Naive B cell (primary cell): ENCODE measurements at regions not wholly inside any gene's neighbourhood (a gene's known extent, or its start where the extent isn't known, plus 50 kb on each side); places are given as distances from the start of the nearest gene placed in this dataset.

Experiments
- ATAC-seq, 2 donors: fragments of 150-1000 bp; cut with Tn5 transposase; 2 replicates each; pipeline ENCODE4 v1.10.0; 2021; ENCODE audit warnings: low read depth in 2 of 2, mild to moderate bottlenecking in 2 of 2, moderate library complexity in 2 of 2
- DNase-seq: peaks from one replicate; pipeline ENCODE4 v3.0.0; 2022
- H3K27ac Mint-ChIP-seq, 6 donors: one replicate each; pipeline ENCODE4 v1.8.0; 2020 to 2022; ENCODE audit warnings: mild to moderate bottlenecking in 6 of 6, mixed read lengths in 6 of 6, moderate library complexity in 5 of 6, inconsistent platforms in 2 of 6
- H3K27me3 Mint-ChIP-seq, 3 donors: one replicate each; pipeline ENCODE4 v1.8.0; 2021 to 2022; ENCODE audit warnings: mixed read lengths in 3 of 3, mild to moderate bottlenecking in 1 of 3
- H3K36me3 Mint-ChIP-seq, 2 donors: one replicate each; pipeline ENCODE4 v1.8.0; 2020 to 2022; ENCODE audit warnings: mixed read lengths in 2 of 2, inconsistent platforms in 1 of 2, mild to moderate bottlenecking in 1 of 2
- H3K4me1 Mint-ChIP-seq, 3 donors: one replicate each; pipeline ENCODE4 v1.8.0; 2020 to 2022; ENCODE audit warnings: mixed read lengths in 3 of 3, inconsistent platforms in 1 of 3, mild to moderate bottlenecking in 1 of 3, moderate library complexity in 1 of 3
- H3K4me3 Mint-ChIP-seq, 8 donors: one replicate each; pipeline ENCODE4 v1.8.0; 2020 to 2022; ENCODE audit warnings: mild to moderate bottlenecking in 8 of 8, mixed read lengths in 8 of 8, moderate library complexity in 8 of 8, inconsistent platforms in 2 of 8
- H3K9me3 Mint-ChIP-seq, 7 donors: one replicate each; pipeline ENCODE4 v1.8.0; 2020 to 2022; ENCODE audit warnings: mixed read lengths in 7 of 7, mild to moderate bottlenecking in 5 of 7, inconsistent platforms in 2 of 7, moderate library complexity in 1 of 7

DNA sequence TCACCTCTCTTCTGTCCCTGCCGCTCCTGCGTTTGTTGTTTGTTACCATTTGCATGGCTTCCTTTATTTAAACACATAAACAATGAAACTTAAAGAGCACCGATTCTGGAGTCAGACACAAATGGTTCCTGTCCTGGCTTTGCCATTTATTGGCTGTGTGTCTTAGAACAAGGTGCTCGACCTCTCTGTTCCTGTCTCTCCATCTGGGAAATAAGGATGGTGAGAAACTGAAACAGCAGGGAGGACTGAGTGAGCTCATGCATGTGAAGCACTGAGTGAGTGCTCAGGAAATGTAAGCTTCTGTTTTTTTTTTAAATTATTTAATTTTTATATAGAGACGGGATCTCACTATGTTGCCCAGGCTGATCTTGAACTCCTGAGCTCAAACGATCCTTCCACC, 148.2 kb upstream of the WNT4 start:
- H3K4me3 Mint-ChIP-seq: no peak overlapping the region
- no peak for DNase-seq
- peaks cover 0 to 15% (median 6%) of the 10 kb centered on the region in 7 donors for H3K9me3 Mint-ChIP-seq
- H3K36me3 Mint-ChIP-seq: peaks cover 0 to 8% of the 10 kb centered on the region in 2 donors
- H3K4me1 Mint-ChIP-seq: no peaks in the 10 kb centered on the region
- H3K27me3 Mint-ChIP-seq: peaks cover 21 to 47% (median 47%) of the 10 kb centered on the region in 3 donors
- no peak overlapping the region for H3K27ac Mint-ChIP-seq
- ATAC-seq: no peak

- Mint-ChIP-seq H3K4me3 (no peak overlapping the region), H3K36me3 (peaks cover 0 to 8% of the 10 kb centered on the region in 2 donors), H3K9me3 (peaks cover 0 to 15% (median 6%) of the 10 kb centered on the region in 7 donors), H3K4me1 (no peaks in the 10 kb centered on the region), H3K27me3 (peaks cover 25 to 52% (median 51%) of the 10 kb centered on the region in 3 donors), H3K27ac (no peak overlapping the region)
- DNase-seq (no peak), ATAC-seq (no peak)
These were observed 148.6 kb upstream of the WNT4 start for GRCh38 chr1:22291494-22291893.

DNA sequence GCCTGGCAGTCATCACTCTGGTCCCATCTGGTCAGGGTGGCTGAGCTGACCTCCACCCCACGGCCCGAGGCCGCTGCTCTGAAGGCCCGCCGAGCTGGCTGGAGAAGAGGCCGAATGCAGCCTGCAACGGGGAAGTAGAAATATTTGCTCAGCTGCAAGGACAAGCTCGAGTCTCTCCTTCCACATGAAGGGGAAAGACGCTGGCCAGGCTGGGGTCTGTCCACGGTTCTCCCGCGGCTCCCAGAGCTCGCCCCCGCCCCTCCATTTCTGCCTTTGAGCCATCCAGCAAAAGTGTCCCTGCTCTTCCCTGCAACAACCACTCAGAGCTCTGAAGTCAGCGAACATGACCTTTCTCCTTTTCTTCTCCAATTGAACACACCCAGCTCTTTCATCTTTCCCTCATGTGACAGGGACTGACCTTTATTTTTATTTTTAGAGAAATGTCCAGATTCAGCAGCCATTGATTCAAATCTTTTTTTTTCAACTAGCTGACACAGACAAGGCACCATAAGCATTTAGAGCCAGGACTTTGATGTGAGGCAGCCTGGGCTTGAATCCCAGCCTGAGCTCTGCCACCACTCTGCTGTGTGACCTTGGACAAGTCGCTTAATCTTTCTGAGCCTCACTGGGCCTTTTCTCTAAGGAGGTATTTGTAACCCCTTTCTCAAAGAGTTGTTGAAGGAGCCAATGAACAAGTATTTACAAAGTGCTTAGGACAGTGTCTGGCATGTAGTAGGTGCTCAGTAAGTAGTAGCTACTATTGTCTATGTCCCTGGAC, 149.3 kb upstream of the WNT4 start:
- peaks cover 0 to 8% of the 10 kb centered on the region in 2 donors for H3K36me3 Mint-ChIP-seq
- H3K27ac Mint-ChIP-seq: no peak overlapping the region
- DNase-seq (no peak), ATAC-seq (no peak)
- H3K9me3 Mint-ChIP-seq: peaks cover 0 to 15% (median 6%) of the 10 kb centered on the region in 7 donors
- peaks cover 28 to 57% (median 56%) of the 10 kb centered on the region in 3 donors for H3K27me3 Mint-ChIP-seq
- no peaks in the 10 kb centered on the region for H3K4me1 Mint-ChIP-seq
- H3K4me3 Mint-ChIP-seq: no peak overlapping the region

GRCh38 chr1:22295396-22295795, 152.5 kb upstream of the WNT4 start:
- no peak overlapping the region for H3K4me3 Mint-ChIP-seq
- peaks cover 42 to 78% (median 71%) of the 10 kb centered on the region in 3 donors for H3K27me3 Mint-ChIP-seq
- DNase-seq (no peak), ATAC-seq (no peak)
- H3K36me3 Mint-ChIP-seq: peaks cover 0 to 8% of the 10 kb centered on the region in 2 donors
- no peak overlapping the region for H3K27ac Mint-ChIP-seq
- no peaks in the 10 kb centered on the region for H3K4me1 Mint-ChIP-seq
- H3K9me3 Mint-ChIP-seq: peaks cover 0 to 19% (median 7%) of the 10 kb centered on the region in 7 donors

GRCh38 chr1:22295856-22296255, 153.0 kb upstream of the WNT4 start:
- Mint-ChIP-seq H3K4me3 (peak overlapping the region in 1 of 8 donors; percentile 47), H3K27me3 (peaks cover 44 to 82% (median 76%) of the 10 kb centered on the region in 3 donors), H3K9me3 (peaks cover 0 to 21% (median 11%) of the 10 kb centered on the region in 7 donors), H3K27ac (no peak overlapping the region), H3K4me1 (no peaks in the 10 kb centered on the region), H3K36me3 (peaks cover 0 to 8% of the 10 kb centered on the region in 2 donors)
- DNase-seq (no peak), ATAC-seq (no peak)

DNA sequence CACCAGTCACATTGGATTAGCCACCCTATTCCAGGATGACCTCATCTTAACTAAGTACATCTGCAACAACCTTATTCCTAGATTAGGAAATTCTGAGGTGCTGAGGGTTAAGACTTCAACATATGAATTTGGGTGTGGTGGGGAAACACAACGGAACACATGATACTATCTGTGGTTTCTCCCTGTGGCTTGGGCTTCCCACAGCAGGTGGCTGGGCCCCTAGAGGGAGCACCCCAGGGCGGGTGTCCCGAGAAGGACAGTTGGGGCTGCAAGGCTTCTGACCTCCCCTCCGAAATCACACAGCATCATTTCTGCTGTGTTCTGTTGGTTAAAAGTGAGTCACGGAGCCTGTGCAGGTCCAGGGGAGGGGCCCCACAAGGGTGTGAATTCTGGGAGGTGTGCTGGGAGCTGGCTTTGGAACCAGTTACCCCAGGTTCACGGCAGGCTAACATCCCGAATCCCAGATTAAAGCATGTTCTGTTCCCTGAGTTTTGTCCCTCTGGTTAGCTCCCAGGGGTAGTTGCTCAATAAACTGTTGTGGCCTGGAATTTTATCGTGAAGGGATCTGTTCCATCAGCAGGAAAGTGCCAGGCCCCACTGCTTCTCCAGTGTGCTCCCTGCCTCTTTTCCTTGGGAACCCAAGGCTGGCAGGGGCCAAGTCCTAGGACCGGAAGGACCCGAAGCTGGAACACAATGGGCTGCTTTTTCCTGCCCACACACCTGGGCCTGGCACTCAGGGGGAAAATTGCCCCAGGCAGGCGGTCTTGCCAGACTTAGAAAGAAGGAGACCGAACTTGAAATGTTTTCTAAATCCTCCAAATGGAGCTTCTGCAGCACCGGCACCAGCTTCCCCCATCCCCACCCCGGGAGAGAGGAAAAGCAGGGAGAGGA, 154.0 kb upstream of the WNT4 start:
- ATAC-seq (no peak), DNase-seq (no peak)
- Mint-ChIP-seq H3K9me3 (peaks cover 0 to 25% (median 14%) of the 10 kb centered on the region in 7 donors), H3K4me1 (no peaks in the 10 kb centered on the region), H3K4me3 (no peak overlapping the region), H3K27ac (no peak overlapping the region), H3K27me3 (peaks cover 46 to 81% (median 76%) of the 10 kb centered on the region in 3 donors), H3K36me3 (peaks cover 0 to 8% of the 10 kb centered on the region in 2 donors)

DNA sequence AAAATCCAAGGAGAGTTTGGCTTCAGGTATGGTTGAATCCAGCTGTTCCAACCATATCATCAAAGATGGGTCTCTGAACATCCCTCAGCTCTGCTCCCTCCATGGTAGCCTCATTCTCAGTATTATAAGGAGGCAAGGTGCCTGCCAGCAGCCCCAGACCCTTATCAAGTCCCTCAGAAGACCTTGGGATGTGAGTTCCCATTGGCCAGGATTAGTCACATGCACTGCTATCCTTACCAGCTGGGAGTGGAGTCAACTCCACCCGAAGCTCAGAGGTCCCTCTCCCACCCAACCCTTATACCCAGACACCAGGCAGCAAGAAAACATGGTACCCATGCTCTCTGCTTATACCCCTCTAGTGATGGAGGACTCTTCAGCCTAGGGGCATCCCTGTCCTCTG, 153.7 kb upstream of the ZBTB40 start:
- ATAC-seq: no peak
- Mint-ChIP-seq H3K4me3 (no peak overlapping the region), H3K27ac (no peak overlapping the region), H3K9me3 (peaks cover 0 to 35% (median 14%) of the 10 kb centered on the region in 7 donors), H3K27me3 (peaks cover 52 to 77% (median 69%) of the 10 kb centered on the region in 3 donors), H3K36me3 (peaks cover 0 to 8% of the 10 kb centered on the region in 2 donors), H3K4me1 (no peaks in the 10 kb centered on the region)
- no peak for DNase-seq

GRCh38 chr1:22303816-22304215, 147.8 kb upstream of the ZBTB40 start:
- no peak for ATAC-seq
- Mint-ChIP-seq H3K4me1 (no peaks in the 10 kb centered on the region), H3K9me3 (peaks cover 6 to 53% (median 23%) of the 10 kb centered on the region in 7 donors), H3K36me3 (peaks cover 0 to 10% of the 10 kb centered on the region in 2 donors), H3K27me3 (peaks cover 40 to 49% (median 44%) of the 10 kb centered on the region in 3 donors), H3K4me3 (no peak overlapping the region), H3K27ac (no peak overlapping the region)
- no peak for DNase-seq

- no peak overlapping the region for H3K4me3 Mint-ChIP-seq
- peaks cover 17 to 40% (median 36%) of the 10 kb centered on the region in 3 donors for H3K27me3 Mint-ChIP-seq
These were observed 142.1 kb upstream of the ZBTB40 start for GRCh38 chr1:22309572-22309971.

GRCh38 chr1:22311461-22311860, 140.2 kb upstream of the ZBTB40 start:
- DNase-seq: no peak
- Mint-ChIP-seq H3K4me3 (no peak overlapping the region), H3K4me1 (no peaks in the 10 kb centered on the region), H3K27me3 (peaks cover 23 to 54% (median 38%) of the 10 kb centered on the region in 3 donors), H3K27ac (no peak overlapping the region), H3K9me3 (peaks cover 0 to 23% (median 7%) of the 10 kb centered on the region in 7 donors), H3K36me3 (no peaks in the 10 kb centered on the region)
- ATAC-seq: no peak

More at GRCh38 chr1:22309572-22309971, 142.1 kb upstream of the ZBTB40 start:
- H3K27ac Mint-ChIP-seq: peak overlapping the region in 1 of 6 donors; percentile 0
- DNase-seq (no peak), ATAC-seq (no peak)
- H3K36me3 Mint-ChIP-seq: no peaks in the 10 kb centered on the region
- peaks cover 0 to 29% (median 12%) of the 10 kb centered on the region in 7 donors for H3K9me3 Mint-ChIP-seq
- no peaks in the 10 kb centered on the region for H3K4me1 Mint-ChIP-seq

DNA sequence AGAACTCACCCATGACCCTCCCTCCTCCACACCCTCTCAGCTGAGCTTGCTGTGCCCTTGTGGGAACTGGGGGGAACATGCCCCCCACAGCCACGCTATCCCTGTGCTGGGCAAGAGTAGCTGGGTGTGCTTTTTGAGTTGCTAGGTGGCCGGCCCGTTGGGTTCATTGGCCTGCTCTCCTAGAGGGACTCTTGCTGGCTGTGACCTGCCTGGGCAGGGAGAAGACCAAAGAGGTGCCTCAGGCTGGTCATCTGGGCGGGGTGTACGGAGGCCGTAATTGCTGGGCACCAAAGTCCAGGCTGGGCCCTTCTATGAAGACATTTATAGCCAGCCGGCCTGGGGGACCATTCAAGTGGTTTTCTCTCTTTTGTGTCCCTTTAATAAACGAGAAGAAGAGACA, 138.3 kb upstream of the ZBTB40 start:
- no peak for ATAC-seq
- H3K9me3 Mint-ChIP-seq: peaks cover 0 to 23% (median 7%) of the 10 kb centered on the region in 7 donors
- H3K36me3 Mint-ChIP-seq: no peaks in the 10 kb centered on the region
- H3K4me1 Mint-ChIP-seq: no peaks in the 10 kb centered on the region
- H3K27me3 Mint-ChIP-seq: peaks cover 23 to 53% (median 28%) of the 10 kb centered on the region in 3 donors
- no peak overlapping the region for H3K4me3 Mint-ChIP-seq
- DNase-seq: no peak
- no peak overlapping the region for H3K27ac Mint-ChIP-seq

GRCh38 chr1:22314706-22315105, 136.9 kb upstream of the ZBTB40 start:
- Mint-ChIP-seq H3K9me3 (peaks cover 0 to 10% (median 4%) of the 10 kb centered on the region in 7 donors), H3K4me3 (no peak overlapping the region), H3K27me3 (peaks cover 24 to 62% (median 40%) of the 10 kb centered on the region in 3 donors), H3K4me1 (no peaks in the 10 kb centered on the region), H3K36me3 (no peaks in the 10 kb centered on the region), H3K27ac (no peak overlapping the region)
- DNase-seq: no peak
- ATAC-seq: no peak

DNA sequence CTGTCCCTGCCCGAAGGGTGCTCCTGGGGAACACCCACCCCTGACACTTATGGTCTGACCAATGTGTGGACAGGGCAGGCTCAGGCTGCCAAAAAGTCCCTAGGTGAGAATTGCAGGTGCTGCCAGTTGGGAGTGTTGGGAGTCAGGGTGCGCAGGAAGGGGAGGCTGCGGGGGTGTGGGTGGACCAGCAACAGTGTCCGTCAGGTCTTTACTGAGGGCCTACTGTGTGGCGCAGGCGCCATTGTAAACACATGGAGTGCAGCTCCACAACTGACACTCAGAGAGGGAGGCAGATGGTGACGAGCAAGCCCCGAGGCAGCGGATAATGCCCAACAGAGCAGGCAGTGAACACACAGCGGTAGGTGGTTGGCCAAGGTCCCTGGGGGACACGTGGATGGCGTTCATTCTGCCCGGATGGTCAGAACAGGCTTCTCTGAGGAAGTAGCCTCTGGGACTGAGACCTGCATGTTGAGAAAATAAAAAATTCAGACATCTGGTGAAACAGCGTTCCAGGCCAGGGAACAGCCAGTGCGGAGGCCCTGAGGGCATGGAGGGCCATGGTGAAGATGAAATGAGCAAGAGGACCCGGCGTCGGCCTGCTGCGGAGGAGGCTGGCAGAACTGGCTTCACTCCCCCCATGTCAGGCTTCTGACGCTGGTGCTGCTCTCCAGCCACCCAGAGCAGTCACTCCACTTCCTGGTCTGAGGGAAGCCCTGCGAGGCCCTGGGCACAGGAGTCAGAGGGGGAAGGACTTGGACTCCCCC, 136.2 kb upstream of the ZBTB40 start:
- Mint-ChIP-seq H3K36me3 (no peaks in the 10 kb centered on the region), H3K27ac (no peak overlapping the region), H3K9me3 (peaks cover 0 to 4% (median 0%) of the 10 kb centered on the region in 7 donors), H3K4me1 (no peaks in the 10 kb centered on the region), H3K27me3 (peaks cover 29 to 68% (median 47%) of the 10 kb centered on the region in 3 donors), H3K4me3 (peak overlapping the region in 1 of 8 donors; percentile 12)
- no peak for DNase-seq
- ATAC-seq: no peak
